Endothelial cell of umbilical vein (primary cell): ENCODE measurements at regions not wholly inside any gene's neighbourhood (a gene's known extent, or its start where the extent isn't known, plus 50 kb on each side); places are given as distances from the start of the nearest gene placed in this dataset.

ENCODE experiments used
- BruUV-seq: library from RNA; stranded (reverse); fragments of 400-500 nt; replicated peaks from 2 replicates; lab custom pipeline; 2021; lab: Mats Ljungman, UMichigan
- CTCF ChIA-PET: fragments of 300-600, 350-600 bp; sonication (Branson Sonifier 250); formaldehyde crosslinking; loops from one replicate; lab custom pipeline; 2021; ENCODE audit warnings: antibody characterized with exemption, inconsistent platforms; lab: Charles Lee
- POLR2A ChIA-PET: fragments of 300-600, 350-600 bp; sonication (Branson Sonifier 250); formaldehyde crosslinking; loops from one replicate; lab custom pipeline; 2021; ENCODE audit warnings: antibody characterized with exemption, inconsistent platforms; lab: Charles Lee
- DNase-seq: peaks from one replicate; pipeline ENCODE4 v3.0.0-alpha.2; 2011; ENCODE audit warnings: low read depth, low spot score
- FAIRE-seq: peaks from 2 replicates; lab custom pipeline; 2011; peaks lifted over from hg19 to GRCh38; lab: Jason Lieb, UNC
- H2AFZ ChIP-seq: 2 replicates; pipeline ENCODE4 v1.6.0; 2012; ENCODE audit warnings: low read depth, low read length, control low read depth, inconsistent platforms
- H3K27ac ChIP-seq: 2 replicates; pipeline ENCODE4 v1.5.1; 2011; ENCODE audit warnings: low read depth, mild to moderate bottlenecking, control low read depth, low read length, moderate library complexity; ENCODE audit not compliant: insufficient read depth
- H3K27me3 ChIP-seq, 2 experiments: 2 replicates each; pipeline versions ENCODE4 v1.6.0 to v1.6.1; 2011; ENCODE audit warnings: low read length in 2 of 2, mixed read lengths in 1 of 2; ENCODE audit not compliant: control insufficient read depth in 2 of 2, insufficient read depth in 2 of 2
- H3K36me3 ChIP-seq, 2 experiments: 2 replicates in 1 of 2; 3 replicates in 1 of 2; pipeline ENCODE4 v1.5.1; 2011; ENCODE audit warnings: low read length in 2 of 2, mild to moderate bottlenecking in 1 of 2, moderate library complexity in 1 of 2; ENCODE audit not compliant: control insufficient read depth in 2 of 2, insufficient read depth in 2 of 2; ENCODE audit errors: extremely low read depth in 1 of 2
- H3K4me1 ChIP-seq: 3 replicates; pipeline ENCODE4 v1.5.1; 2011; ENCODE audit warnings: mild to moderate bottlenecking, low read length; ENCODE audit not compliant: control insufficient read depth, insufficient read depth; ENCODE audit errors: extremely low read depth
- H3K4me2 ChIP-seq: 2 replicates; pipeline ENCODE4 v1.6.1; 2011; ENCODE audit warnings: low read length, control low read depth, mixed read lengths; ENCODE audit not compliant: insufficient read depth
- H3K4me3 ChIP-seq, 3 experiments: fragments of 200-600 bp in 1 of 3; sonication (generic), shearing (Covaris generic) in 1 of 3; replicated peaks in 1 of 3; 2 replicates each; pipeline ENCODE4 v1.5.1; 2011 to 2016; ENCODE audit warnings: control low read depth in 3 of 3, low read length in 3 of 3, mild to moderate bottlenecking in 2 of 3, inconsistent platforms in 1 of 3, low read depth in 1 of 3, moderate library complexity in 1 of 3; ENCODE audit not compliant: insufficient read depth in 1 of 3
- H3K79me2 ChIP-seq: 2 replicates; pipeline ENCODE4 v1.6.0; 2012; ENCODE audit warnings: low read length, inconsistent platforms; ENCODE audit not compliant: control insufficient read depth, insufficient read depth
- H3K9ac ChIP-seq: replicated peaks from 2 replicates; pipeline ENCODE3; 2011; ENCODE audit warnings: low read length, control low read depth; ENCODE audit not compliant: insufficient read depth; ENCODE audit errors: extremely low read depth
- H3K9me1 ChIP-seq: replicated peaks from 3 replicates; pipeline ENCODE4 v1.6.0; 2011; ENCODE audit warnings: mild to moderate bottlenecking, low read length; ENCODE audit not compliant: control insufficient read depth, insufficient read depth; ENCODE audit errors: extremely low read depth
- H3K9me3 ChIP-seq: replicated peaks from 2 replicates; pipeline ENCODE4 v1.5.1; 2012; ENCODE audit warnings: low read length, inconsistent platforms; ENCODE audit not compliant: control insufficient read depth, insufficient read depth
- H4K20me1 ChIP-seq: replicated peaks from 2 replicates; pipeline ENCODE3; 2011; ENCODE audit warnings: mild to moderate bottlenecking, low read length; ENCODE audit not compliant: control insufficient read depth, insufficient read depth; ENCODE audit errors: extremely low read depth
- CTCF ChIP-seq, 2 donors: IDR thresholded peaks; 1 replicate in 1 of 2; 2 replicates in 1 of 2; pipeline ENCODE4 v1.5.1; 2011; ENCODE audit warnings: low read length in 2 of 2, mild to moderate bottlenecking in 2 of 2, moderate library complexity in 2 of 2, control low read depth in 1 of 2, inconsistent platforms in 1 of 2, low read depth in 1 of 2; ENCODE audit not compliant: insufficient read depth in 1 of 2; ENCODE audit errors: extremely low read depth in 1 of 2
- EZH2 ChIP-seq: IDR thresholded peaks from 2 replicates; pipeline ENCODE4 v1.6.1; 2012; ENCODE audit warnings: borderline replicate concordance, low read depth, mild to moderate bottlenecking, moderate library complexity, low read length, inconsistent platforms; ENCODE audit not compliant: severe bottlenecking
- FOS ChIP-seq: IDR thresholded peaks from 2 replicates; pipeline ENCODE4 v1.6.1; 2011; ENCODE audit warnings: mild to moderate bottlenecking, low read length, moderate library complexity, borderline replicate concordance; ENCODE audit not compliant: insufficient read depth
- GATA2 ChIP-seq: IDR thresholded peaks from 2 replicates; pipeline ENCODE4 v1.7.0; 2011; ENCODE audit warnings: low read depth, mild to moderate bottlenecking, moderate library complexity, mixed read lengths, low read length; ENCODE audit not compliant: insufficient read length, insufficient read depth
- JUN ChIP-seq: IDR thresholded peaks from 2 replicates; pipeline ENCODE4 v1.6.1; 2011; ENCODE audit warnings: borderline replicate concordance, low read depth; ENCODE audit not compliant: insufficient read length, insufficient read depth
- MAX ChIP-seq: IDR thresholded peaks from 2 replicates; pipeline ENCODE4 v1.6.1; 2011; ENCODE audit not compliant: insufficient read depth, insufficient read length
- MYC ChIP-seq: IDR thresholded peaks from one replicate; pipeline ENCODE4 v1.6.1; 2011; ENCODE audit warnings: mild to moderate bottlenecking, low read depth, low read length
- POLR2A ChIP-seq: IDR thresholded peaks from 2 replicates; pipeline ENCODE4 v1.6.1; 2012; ENCODE audit warnings: low read depth, mild to moderate bottlenecking, control low read depth, low read length
- POLR2AphosphoS5 ChIP-seq: IDR thresholded peaks from 2 replicates; pipeline ENCODE4 v1.6.1; 2012; ENCODE audit warnings: low read depth, mild to moderate bottlenecking, control low read depth, low read length, moderate library complexity; ENCODE audit not compliant: insufficient read depth
- dilution Hi-C: fragments of 300-500 bp; cut with MboI; formaldehyde crosslinking; loops from one replicate; pipeline ENCODE4 v1.15.0; 2019; ENCODE audit warnings: low sequenced_read_pairs; ENCODE audit not compliant: extremely low pct_ligation_motif_present
- intact Hi-C: fragments of 100-400 bp; cut with micrococcal nuclease; formaldehyde crosslinking; loops from one replicate; pipeline ENCODE4 v1.10.0; 2022

- POLR2A ChIA-PET: no interaction called here
- H3K9me3 ChIP-seq: no peaks in the 10 kb centered on the region
- dilution Hi-C loops: no loop called here
- no peak overlapping the region for H3K9ac ChIP-seq
- intact Hi-C loops: no loop called here
- H3K4me2 ChIP-seq: no peak overlapping the region
- DNase-seq (no peak), FAIRE-seq (no peak)
- no peak overlapping the region for H2AFZ ChIP-seq
- H3K27ac ChIP-seq: no peak overlapping the region
- H3K4me3 ChIP-seq: no peak overlapping the region
- no TSS peak for BruUV-seq
- no peaks in the 10 kb centered on the region for H4K20me1 ChIP-seq
- H3K4me1 ChIP-seq: no peaks in the 10 kb centered on the region
- H3K36me3 ChIP-seq: no peaks in the 10 kb centered on the region
- TF ChIP-seq FOS: no peak
- TF ChIP-seq GATA2: no peak
- no peaks in the 10 kb centered on the region for H3K9me1 ChIP-seq
- no peaks in the 10 kb centered on the region for H3K27me3 ChIP-seq
- CTCF ChIA-PET: no interaction called here
- no peaks in the 10 kb centered on the region for H3K79me2 ChIP-seq
These were observed 139.3 kb upstream of the VCX2 start for GRCh38 chrX:8310409-8310808.

- Histone ChIP-seq H3K9ac (no peak overlapping the region), H3K9me1 (no peaks in the 10 kb centered on the region), H3K4me2 (no peak overlapping the region), H3K36me3 (no peaks in the 10 kb centered on the region), H3K79me2 (no peaks in the 10 kb centered on the region), H3K27me3 (no peaks in the 10 kb centered on the region), H3K4me3 (no peak overlapping the region), H3K4me1 (no peaks in the 10 kb centered on the region), H3K9me3 (no peaks in the 10 kb centered on the region), H2AFZ (no peak overlapping the region), H3K27ac (no peak overlapping the region), H4K20me1 (no peaks in the 10 kb centered on the region)
- dilution Hi-C loops (no loop called here), intact Hi-C loops (no loop called here)
- TF ChIP-seq CTCF (IDR thresholded peaks at IDR 0.05; ENCODE audit: extremely low read depth in 1 of 2, insufficient read depth in 1 of 2, low read depth in 1 of 2, low read length in 2 of 2): no peak
- TF ChIP-seq JUN: no peak
- TF ChIP-seq FOS: no peak
- TF ChIP-seq MYC: no peak
- TF ChIP-seq GATA2: no peak
- TF ChIP-seq MAX: no peak
- TF ChIP-seq POLR2A: no peak
- no peak for TF ChIP-seq POLR2AphosphoS5
- TF ChIP-seq EZH2: no peak
- BruUV-seq: no TSS peak
- ChIA-PET CTCF (no interaction called here), POLR2A (no interaction called here)
- no peak for DNase-seq
- FAIRE-seq: no peak
These were observed 142.8 kb upstream of the VCX2 start for GRCh38 chrX:8313844-8314243.
